MM.1S (cell line): ENCODE measurements at regions not wholly inside any gene's neighbourhood (a gene's known extent, or its start where the extent isn't known, plus 50 kb on each side); places are given as distances from the start of the nearest gene placed in this dataset.
"Not testable (repeated sequence)": the region's sequence is repeated elsewhere in the genome, so short reads cannot be mapped to it uniquely, and the experiment has no call there.

Experiments used
- DNase-seq: peaks from one replicate; pipeline ENCODE4 v3.0.0-alpha.2; 2015
- H2AFZ ChIP-seq: fragments of 300-600 bp; sonication (generic); 2 replicates; pipeline ENCODE4 v1.6.0; 2016; ENCODE audit warnings: antibody characterized with exemption, low read length
- H3F3A ChIP-seq: fragments of 300-600 bp; sonication (generic); 2 replicates; pipeline ENCODE4 v1.6.1; 2016; ENCODE audit warnings: mild to moderate bottlenecking, antibody characterized with exemption, low read length, moderate library complexity, mixed read lengths; ENCODE audit not compliant: insufficient read depth
- H3K27ac ChIP-seq: fragments of 300-600 bp; sonication (generic); 2 replicates; pipeline ENCODE4 v1.5.1; 2016; ENCODE audit warnings: mild to moderate bottlenecking, low read length
- H3K27me3 ChIP-seq: fragments of 300-600 bp; sonication (generic); replicated peaks from 2 replicates; pipeline ENCODE4 v1.6.0; 2016; ENCODE audit warnings: low read length; ENCODE audit not compliant: insufficient read depth
- H3K36me3 ChIP-seq: fragments of 300-600 bp; sonication (generic); replicated peaks from 2 replicates; pipeline ENCODE4 v1.6.1; 2016; ENCODE audit warnings: mild to moderate bottlenecking, low read length, mixed read lengths; ENCODE audit not compliant: insufficient read depth
- H3K4me1 ChIP-seq: fragments of 300-600 bp; sonication (generic); 2 replicates; pipeline ENCODE4 v1.6.1; 2016; ENCODE audit warnings: low read length, mixed read lengths
- H3K4me2 ChIP-seq: fragments of 300-600 bp; sonication (generic); 2 replicates; pipeline ENCODE4 v1.6.0; 2016; ENCODE audit warnings: low read depth, low read length
- H3K4me3 ChIP-seq: fragments of 300-600 bp; sonication (generic); 2 replicates; pipeline ENCODE4 v1.5.1; 2016; ENCODE audit warnings: low read length, mixed read lengths
- H3K79me2 ChIP-seq: fragments of 300-600 bp; sonication (generic); 2 replicates; pipeline ENCODE4 v1.6.1; 2016; ENCODE audit warnings: mixed run types, low read length, mixed read lengths
- H3K9ac ChIP-seq: fragments of 300-600 bp; sonication (generic); 2 replicates; pipeline ENCODE4 v1.6.1; 2016; ENCODE audit warnings: low read length, mixed read lengths
- H3K9me2 ChIP-seq: fragments of 300-600 bp; sonication (generic); replicated peaks from 2 replicates; pipeline ENCODE4 v1.6.1; 2016; ENCODE audit warnings: mild to moderate bottlenecking, low read length, mixed read lengths; ENCODE audit not compliant: insufficient read depth
- H3K9me3 ChIP-seq: fragments of 300-600 bp; sonication (generic); replicated peaks from 2 replicates; pipeline ENCODE4 v1.6.1; 2016; ENCODE audit warnings: mild to moderate bottlenecking, low read length, mixed read lengths; ENCODE audit not compliant: insufficient read depth
- H4K20me1 ChIP-seq: fragments of 300-600 bp; sonication (generic); 2 replicates; pipeline ENCODE4 v1.6.1; 2016; ENCODE audit warnings: mild to moderate bottlenecking, low read length, moderate library complexity, mixed read lengths; ENCODE audit not compliant: insufficient read depth
- CTCF ChIP-seq: fragments of 300-600 bp; sonication (generic); IDR thresholded peaks from 2 replicates; pipeline ENCODE4 v1.5.1; 2016; ENCODE audit warnings: antibody characterized with exemption, low read length, mixed read lengths
- EZH2 ChIP-seq: fragments of 300-600 bp; sonication (generic); optimal IDR thresholded peaks from 2 replicates; pipeline ENCODE3; 2017; ENCODE audit warnings: low read depth, mild to moderate bottlenecking, antibody characterized with exemption, low read length, mixed read lengths
- EZH2phosphoT487 ChIP-seq: fragments of 300-600 bp; sonication (generic); IDR thresholded peaks from 2 replicates; pipeline ENCODE4 v1.6.1; 2018; ENCODE audit warnings: antibody characterized with exemption, low read length

- Histone ChIP-seq H3K4me2 (no peak overlapping the region), H3K27me3 (no peaks in the 10 kb centered on the region), H2AFZ (no peak overlapping the region), H3K9ac (no peak overlapping the region), H3K4me1 (no peaks in the 10 kb centered on the region), H3K79me2 (no peaks in the 10 kb centered on the region), H3K4me3 (no peak overlapping the region), H3K9me2 (no peaks in the 10 kb centered on the region), H3K36me3 (no peaks in the 10 kb centered on the region), H3K27ac (no peak overlapping the region), H3F3A (no peaks in the 10 kb centered on the region), H3K9me3 (no peaks in the 10 kb centered on the region), H4K20me1 (no peaks in the 10 kb centered on the region)
- no peak for DNase-seq
- TF ChIP-seq EZH2 (no peak), EZH2phosphoT487 (no peak), CTCF (no peak)
These were observed 64.7 kb downstream of the MINAR1 start for GRCh38 chr15:79496838-79497237.

- H3K79me2 ChIP-seq = no peaks in the 10 kb centered on the region
- no peak overlapping the region for H3K4me3 ChIP-seq
- H3K9me3 ChIP-seq = no peaks in the 10 kb centered on the region
- no peaks in the 10 kb centered on the region for H3K27me3 ChIP-seq
- no peak overlapping the region for H3K27ac ChIP-seq
- no peak for DNase-seq
- no peaks in the 10 kb centered on the region for H3K4me1 ChIP-seq
- no peaks in the 10 kb centered on the region for H4K20me1 ChIP-seq
- no peaks in the 10 kb centered on the region for H3F3A ChIP-seq
- TF ChIP-seq EZH2phosphoT487 = no peak
- no peak for TF ChIP-seq CTCF
- H3K9me2 ChIP-seq = no peaks in the 10 kb centered on the region
- H3K4me2 ChIP-seq = no peak overlapping the region
- H3K36me3 ChIP-seq = no peaks in the 10 kb centered on the region
- H3K9ac ChIP-seq = no peak overlapping the region
- H2AFZ ChIP-seq = no peak overlapping the region
These were observed 69.0 kb downstream of the MINAR1 start for GRCh38 chr15:79501086-79501485.

- Histone ChIP-seq H3K9me3 (no peaks in the 10 kb centered on the region), H2AFZ (no peak overlapping the region), H3K36me3 (no peaks in the 10 kb centered on the region), H3K27me3 (no peaks in the 10 kb centered on the region), H3K4me3 (no peak overlapping the region), H3K4me2 (no peak overlapping the region), H3K4me1 (no peaks in the 10 kb centered on the region), H3K79me2 (no peaks in the 10 kb centered on the region), H3K9ac (no peak overlapping the region), H3K9me2 (no peaks in the 10 kb centered on the region), H3F3A (no peaks in the 10 kb centered on the region), H3K27ac (no peak overlapping the region), H4K20me1 (no peaks in the 10 kb centered on the region)
- DNase-seq = no peak
- TF ChIP-seq EZH2 (no peak), EZH2phosphoT487 (no peak), CTCF (no peak)
These were observed 73.8 kb downstream of the MINAR1 start for GRCh38 chr15:79505956-79506355.

- not testable (repeated sequence) for H3K9ac ChIP-seq, H3K9me2 ChIP-seq, H3K36me3 ChIP-seq, H3K9me3 ChIP-seq, H3F3A ChIP-seq, H3K27ac ChIP-seq, H3K4me3 ChIP-seq, H3K4me2 ChIP-seq, H4K20me1 ChIP-seq, H3K4me1 ChIP-seq, DNase-seq, H2AFZ ChIP-seq, H3K79me2 ChIP-seq, H3K27me3 ChIP-seq
These were observed 80.7 kb downstream of the MINAR1 start for GRCh38 chr15:79512844-79513243.
